Mesenchymal stem cell (in vitro differentiated cells and primary cell): ENCODE measurements at regions not wholly inside any gene's neighbourhood (a gene's known extent, or its start where the extent isn't known, plus 50 kb on each side); places are given as distances from the start of the nearest gene placed in this dataset.
"Not testable (repeated sequence)": the region's sequence is repeated elsewhere in the genome, so short reads cannot be mapped to it uniquely, and the experiment has no call there.

ENCODE experiments used
- DNase-seq: peaks from one replicate; pipeline ENCODE4 v3.0.0-alpha.2; 2013
- H2AFZ ChIP-seq: one replicate; pipeline ENCODE4 v1.6.1; 2013; ENCODE audit warnings: low read depth, mild to moderate bottlenecking, control low read depth, inconsistent platforms, low read length, moderate library complexity
- H2AK5ac ChIP-seq: 2 replicates; pipeline ENCODE4 v1.6.1; 2013; ENCODE audit warnings: low read length, moderate library complexity, mild to moderate bottlenecking, inconsistent platforms; ENCODE audit not compliant: severe bottlenecking
- H2BK120ac ChIP-seq: one replicate; pipeline ENCODE4 v1.6.1; 2013; ENCODE audit warnings: low read depth, mild to moderate bottlenecking, inconsistent platforms, low read length, moderate library complexity
- H2BK12ac ChIP-seq, 2 experiments: one replicate each; pipeline ENCODE4 v1.6.1; 2013; ENCODE audit warnings: inconsistent platforms in 2 of 2, low read length in 2 of 2, mild to moderate bottlenecking in 2 of 2, moderate library complexity in 2 of 2, control low read depth in 1 of 2
- H2BK15ac ChIP-seq: one replicate; pipeline ENCODE4 v1.6.1; 2013; ENCODE audit warnings: mild to moderate bottlenecking, low read depth, inconsistent platforms; ENCODE audit not compliant: poor library complexity, severe bottlenecking
- H2BK5ac ChIP-seq: 2 replicates; pipeline ENCODE4 v1.6.1; 2013; ENCODE audit warnings: low read depth, mild to moderate bottlenecking, low read length, control low read depth, inconsistent platforms; ENCODE audit not compliant: poor library complexity, severe bottlenecking
- H3K14ac ChIP-seq, 2 experiments: one replicate each; pipeline ENCODE4 v1.6.1; 2013; ENCODE audit warnings: inconsistent platforms in 2 of 2, low read length in 2 of 2, control low read depth in 1 of 2, mild to moderate bottlenecking in 1 of 2, moderate library complexity in 1 of 2
- H3K18ac ChIP-seq, 2 experiments: one replicate each; pipeline ENCODE4 v1.6.1; 2013; ENCODE audit warnings: inconsistent platforms in 2 of 2, low read length in 2 of 2, control low read depth in 1 of 2, low read depth in 1 of 2, mild to moderate bottlenecking in 1 of 2
- H3K23ac ChIP-seq, 2 experiments: one replicate each; pipeline ENCODE4 v1.6.1; 2013; ENCODE audit warnings: inconsistent platforms in 2 of 2, low read length in 2 of 2, mild to moderate bottlenecking in 2 of 2, moderate library complexity in 2 of 2, control low read depth in 1 of 2
- H3K27ac ChIP-seq: 2 replicates; pipeline ENCODE4 v1.5.1; 2013; ENCODE audit warnings: mild to moderate bottlenecking, moderate library complexity, low read length, control low read depth, inconsistent platforms; ENCODE audit not compliant: poor library complexity, severe bottlenecking
- H3K27me3 ChIP-seq, 2 experiments: 2 replicates each; pipeline versions ENCODE4 v1.6.1 to v1.7.0; 2013; ENCODE audit warnings: low read length in 2 of 2, mild to moderate bottlenecking in 2 of 2, moderate library complexity in 2 of 2, control low read depth in 1 of 2, inconsistent platforms in 1 of 2; ENCODE audit not compliant: control insufficient read depth in 1 of 2, insufficient read depth in 1 of 2
- H3K36me3 ChIP-seq, 2 experiments: 2 replicates each; pipeline versions ENCODE4 v1.6.1 to v1.7.0; 2013; ENCODE audit warnings: low read length in 2 of 2, control low read depth in 1 of 2, inconsistent platforms in 1 of 2, low read depth in 1 of 2, mild to moderate bottlenecking in 1 of 2; ENCODE audit not compliant: insufficient read depth in 2 of 2, control insufficient read depth in 1 of 2
- H3K4ac ChIP-seq, 2 experiments: one replicate each; pipeline ENCODE4 v1.6.1; 2013; ENCODE audit warnings: inconsistent platforms in 2 of 2, low read length in 2 of 2, mild to moderate bottlenecking in 2 of 2, moderate library complexity in 2 of 2, control low read depth in 1 of 2, low read depth in 1 of 2
- H3K4me1 ChIP-seq: 2 replicates; pipeline ENCODE4 v1.6.1; 2013; ENCODE audit warnings: low read depth, low read length, control low read depth; ENCODE audit not compliant: control insufficient read depth, insufficient read depth
- H3K4me2 ChIP-seq: 2 replicates; pipeline ENCODE4 v1.6.1; 2013; ENCODE audit warnings: low read length, mild to moderate bottlenecking, inconsistent platforms; ENCODE audit not compliant: poor library complexity, severe bottlenecking
- H3K4me3 ChIP-seq, 2 experiments: 2 replicates each; pipeline versions ENCODE4 v1.5.1 to v1.7.0; 2013; ENCODE audit warnings: low read length in 2 of 2, mild to moderate bottlenecking in 2 of 2, control low read depth in 1 of 2, low read depth in 1 of 2; ENCODE audit not compliant: insufficient read depth in 1 of 2
- H3K79me1 ChIP-seq: replicated peaks from 2 replicates; pipeline ENCODE4 v1.6.1; 2013; ENCODE audit warnings: mild to moderate bottlenecking, control low read depth, low read length, inconsistent platforms; ENCODE audit not compliant: poor library complexity, severe bottlenecking
- H3K9ac ChIP-seq: 2 replicates; pipeline ENCODE4 v1.7.0; 2013; ENCODE audit warnings: mild to moderate bottlenecking, low read length, moderate library complexity
- H3K9me3 ChIP-seq: 2 replicates; pipeline ENCODE4 v1.7.0; 2013; ENCODE audit warnings: mild to moderate bottlenecking, low read length; ENCODE audit not compliant: control insufficient read depth
- H4K8ac ChIP-seq: one replicate; pipeline ENCODE4 v1.6.1; 2013; ENCODE audit warnings: inconsistent platforms, mild to moderate bottlenecking, low read length, moderate library complexity
- H4K91ac ChIP-seq: one replicate; pipeline ENCODE4 v1.6.1; 2013; ENCODE audit warnings: mild to moderate bottlenecking, low read length, inconsistent platforms
- WGBS: methylation state at CpG from one replicate; pipeline ENCODE4 v1.1.7; 2013; ENCODE audit warnings: mixed read lengths; 5-methylcytosine and 5-hydroxymethylcytosine counted together

GRCh38 chr5:1576851-1577250 is 53.1 kb upstream of the LPCAT1 start:
- H4K91ac ChIP-seq, H3K14ac ChIP-seq, H2AFZ ChIP-seq, H2BK15ac ChIP-seq, H3K27ac ChIP-seq, H3K9ac ChIP-seq, H3K4ac ChIP-seq, H3K23ac ChIP-seq, H3K9me3 ChIP-seq, DNase-seq, H2BK120ac ChIP-seq, H3K4me3 ChIP-seq, H3K36me3 ChIP-seq, H2BK5ac ChIP-seq, H3K27me3 ChIP-seq, H3K4me2 ChIP-seq, H3K18ac ChIP-seq, H3K4me1 ChIP-seq, H2AK5ac ChIP-seq, H4K8ac ChIP-seq, H2BK12ac ChIP-seq, H3K79me1 ChIP-seq: not testable (repeated sequence)
- WGBS: 89% methylated on average over 1 of the region's 7 CpGs

GRCh38 chr5:1575991-1576714 is 52.4 kb upstream of the LPCAT1 start:
- H2BK5ac ChIP-seq, H3K4me2 ChIP-seq, H3K23ac ChIP-seq, H3K79me1 ChIP-seq, H2BK15ac ChIP-seq, H2BK120ac ChIP-seq, H3K4me1 ChIP-seq, H3K4ac ChIP-seq, H3K18ac ChIP-seq, H2BK12ac ChIP-seq, H2AK5ac ChIP-seq, H3K14ac ChIP-seq, H3K36me3 ChIP-seq, H3K27me3 ChIP-seq, DNase-seq, H2AFZ ChIP-seq, H3K9me3 ChIP-seq, H3K9ac ChIP-seq, H3K27ac ChIP-seq, H4K8ac ChIP-seq, H3K4me3 ChIP-seq, H4K91ac ChIP-seq: not testable (repeated sequence)
- 97% methylated on average over 11 of the region's 25 CpGs for WGBS

- not testable (repeated sequence) for H3K27me3 ChIP-seq, DNase-seq, H3K4me2 ChIP-seq, H2AK5ac ChIP-seq, H3K9me3 ChIP-seq, H3K18ac ChIP-seq, H4K8ac ChIP-seq, H3K14ac ChIP-seq, H3K79me1 ChIP-seq, H3K23ac ChIP-seq, H4K91ac ChIP-seq, H3K4me1 ChIP-seq, H2AFZ ChIP-seq, H3K4me3 ChIP-seq, H2BK12ac ChIP-seq, H3K9ac ChIP-seq, H2BK15ac ChIP-seq, H2BK5ac ChIP-seq, H2BK120ac ChIP-seq, H3K4ac ChIP-seq, H3K27ac ChIP-seq
- WGBS: 93% methylated on average over 5 of the region's 5 CpGs
- H3K36me3 ChIP-seq: peaks cover 2 to 16% of the 10 kb centered on the region in 2 experiments
Measured at GRCh38 chr5:1575491-1575890, 51.7 kb upstream of the LPCAT1 start.

GRCh38 chr5:1574023-1574318 is 50.2 kb upstream of the LPCAT1 start:
- H3K36me3 ChIP-seq: peaks cover 2 to 16% of the 10 kb centered on the region in 2 experiments
- H3K27ac ChIP-seq, H2AK5ac ChIP-seq, H3K14ac ChIP-seq, H2BK12ac ChIP-seq, H3K18ac ChIP-seq, DNase-seq, H2BK15ac ChIP-seq, H3K23ac ChIP-seq, H3K27me3 ChIP-seq, H4K8ac ChIP-seq, H3K4me1 ChIP-seq, H3K9ac ChIP-seq, H3K9me3 ChIP-seq, H3K4me3 ChIP-seq, H2BK120ac ChIP-seq, H3K4me2 ChIP-seq, H2AFZ ChIP-seq, H2BK5ac ChIP-seq, H3K79me1 ChIP-seq, H3K4ac ChIP-seq, H4K91ac ChIP-seq: not testable (repeated sequence)
- WGBS: 78% methylated on average over 5 of the region's 9 CpGs
